Heart left ventricle (tissue), 13 donors: ENCODE measurements at regions not wholly inside any gene's neighbourhood (a gene's known extent, or its start where the extent isn't known, plus 50 kb on each side); places are given as distances from the start of the nearest gene placed in this dataset.

Experiments
- CTCF ChIP-seq, 12 donors: fragments of 200-600 bp; sonication (generic) in 4 of 12; IDR thresholded peaks; one replicate each; pipeline versions ENCODE4 v1.5.0 to v1.8.0; 2018 to 2022; ENCODE audit warnings: antibody characterized with exemption in 12 of 12, mild to moderate bottlenecking in 5 of 12
- POLR2A ChIP-seq, 2 donors: fragments of 450-650 bp; IDR thresholded peaks; one replicate each; pipeline ENCODE4 v1.6.1; 2017; ENCODE audit warnings: antibody characterized with exemption in 2 of 2, mild to moderate bottlenecking in 2 of 2, moderate library complexity in 2 of 2
- donor health status: ischemic (EF 13 %, LVEDD 7.1; RV severe dilation, severe dysfunction).
- donor health status: DM: no; HTN: yes; CAD: no.
- donor health status: DM: no; HTN: no; CAD: no.
- donor health status: ischemic (EF 25% LVEDD 6.9; RV normal size, moderate dysfunction).
- donor health status: ischemic (EF 25% LVEDD 5.7; RV mildly dilated, moderate dysfunction).
- donor health status: ischemic (EF 35%, LVEDD 5.7; RV mildly dilated, moderate dysfunction).
- donor health status: nonischemic (EF 11% LVEDD 7.7; RV severe dilation, severe dysfunction).
- donor health status: DM: yes; HTN: yes; CAD: no.
- donor health status: PGD.
- donor health status: ischemic (EF 29% LVEDD 5.4; RV normal size, mild dysfunction).
- donor health status: nonischemic (EF 23%, LVEDD 6.1; RV moderate dilation, normal function).

DNA sequence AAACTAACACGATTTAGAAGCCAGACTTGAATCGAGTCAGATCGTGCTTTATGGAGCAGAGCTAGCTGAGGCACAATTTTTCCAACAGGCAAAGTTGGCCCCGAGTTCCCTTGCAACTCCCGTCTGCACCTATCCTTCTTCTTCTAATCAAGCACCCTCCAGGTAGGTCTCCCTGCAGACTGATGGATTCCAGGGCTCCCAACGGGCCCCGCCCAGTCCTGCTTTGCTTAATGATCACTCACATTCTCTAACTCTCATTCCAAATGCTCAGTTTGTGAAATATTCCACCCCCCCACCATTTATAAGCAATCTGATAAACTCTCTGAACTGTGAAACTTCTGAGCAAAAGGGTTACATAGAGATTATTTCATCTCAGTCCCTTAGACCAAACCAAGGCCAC is 119.6 kb downstream of the SLC30A10 start:
- TF ChIP-seq POLR2A (IDR thresholded peaks at IDR 0.05), result no peak
- no peak for TF ChIP-seq CTCF (IDR thresholded peaks at IDR 0.05)
